AG04450 (cell line): ENCODE measurements at regions not wholly inside any gene's neighbourhood (a gene's known extent, or its start where the extent isn't known, plus 50 kb on each side); places are given as distances from the start of the nearest gene placed in this dataset.
"Not testable (repeated sequence)": the region's sequence is repeated elsewhere in the genome, so short reads cannot be mapped to it uniquely, and the experiment has no call there.

Source experiments
- CTCF ChIA-PET: fragments of 300-600, 350-600 bp; formaldehyde crosslinking; extraction: SDS; loops from one replicate; lab custom pipeline; 2022; ENCODE audit warnings: antibody characterized with exemption, inconsistent platforms; lab: Charles Lee
- POLR2A ChIA-PET: fragments of 350-600 bp; formaldehyde crosslinking; extraction: SDS; loops from one replicate; lab custom pipeline; 2021; ENCODE audit warnings: antibody characterized with exemption, inconsistent platforms; lab: Yijun Ruan, JAX
- DNase-seq: peaks from one replicate; pipeline ENCODE4 v3.0.0-alpha.2; 2011; ENCODE audit warnings: low read depth, low spot score
- H3K27ac ChIP-seq: one replicate; pipeline ENCODE4 v1.5.1; 2012; ENCODE audit warnings: low read depth, low read length, control low read depth
- H3K27me3 ChIP-seq: one replicate; pipeline ENCODE4 v1.6.0; 2012; ENCODE audit warnings: low read length; ENCODE audit not compliant: control insufficient read depth, insufficient read depth
- H3K4me3 ChIP-seq: 2 replicates; pipeline ENCODE4 v1.5.1; 2011; ENCODE audit warnings: mild to moderate bottlenecking, low read depth, low read length, control low read depth
- H3K9me3 ChIP-seq: 2 replicates; pipeline ENCODE4 v1.5.1; 2012; ENCODE audit warnings: low read length; ENCODE audit not compliant: control insufficient read depth, insufficient read depth
- CTCF ChIP-seq: IDR thresholded peaks from 2 replicates; pipeline ENCODE4 v1.5.1; 2011; ENCODE audit warnings: low read depth, low read length, control low read depth, inconsistent platforms

GRCh38 chr7:112692333-112692732 lies 97.9 kb downstream of the TMEM168 start:
- POLR2A ChIA-PET: no interaction called here
- Histone ChIP-seq H3K9me3 (no peaks in the 10 kb centered on the region), H3K27me3 (no peaks in the 10 kb centered on the region), H3K27ac (no peak overlapping the region), H3K4me3 (no peak overlapping the region)
- no peak for DNase-seq
- CTCF ChIA-PET: no interaction called here
- no peak for TF ChIP-seq CTCF

- DNase-seq, CTCF ChIA-PET, H3K9me3 ChIP-seq, H3K4me3 ChIP-seq, POLR2A ChIA-PET, H3K27me3 ChIP-seq, H3K27ac ChIP-seq: not testable (repeated sequence)
Observed at GRCh38 chr7:112697211-112697610, 93.0 kb downstream of the TMEM168 start.

- POLR2A ChIA-PET: interaction anchor here (0.7 kb wide), 1 partner anchor 732 kb away, joined by 3 read pairs; no protein-coding TSS in a partner anchor
- CTCF ChIA-PET: no interaction called here
- Histone ChIP-seq H3K4me3 (no peak overlapping the region), H3K9me3 (no peaks in the 10 kb centered on the region), H3K27ac (no peak overlapping the region), H3K27me3 (no peaks in the 10 kb centered on the region)
- DNase-seq: no peak
- TF ChIP-seq CTCF: no peak
Observed at GRCh38 chr7:112699725-112700513, 90.3 kb downstream of the TMEM168 start.

GRCh38 chr7:112701456-112701855 lies 88.7 kb downstream of the TMEM168 start:
- no peak for DNase-seq
- Histone ChIP-seq H3K4me3 (no peak overlapping the region), H3K9me3 (no peaks in the 10 kb centered on the region), H3K27ac (no peak overlapping the region), H3K27me3 (no peaks in the 10 kb centered on the region)
- ChIA-PET POLR2A (no interaction called here), CTCF (no interaction called here)
- no peak for TF ChIP-seq CTCF

- no peak for DNase-seq
- CTCF ChIA-PET: no interaction called here
- no peak overlapping the region for H3K27ac ChIP-seq
- no peaks in the 10 kb centered on the region for H3K9me3 ChIP-seq
- no peak for TF ChIP-seq CTCF
- H3K4me3 ChIP-seq: no peak overlapping the region
- POLR2A ChIA-PET: no interaction called here
- no peaks in the 10 kb centered on the region for H3K27me3 ChIP-seq
Observed at GRCh38 chr7:112707655-112708054, 82.5 kb downstream of the TMEM168 start.
